Suppressor macrophage treated with lipopolysaccharide for 1 hour (primary cell): ENCODE measurements at regions not wholly inside any gene's neighbourhood (a gene's known extent, or its start where the extent isn't known, plus 50 kb on each side); places are given as distances from the start of the nearest gene placed in this dataset.
"Not testable (repeated sequence)": the region's sequence is repeated elsewhere in the genome, so short reads cannot be mapped to it uniquely, and the experiment has no call there.

Experiments
- DNase-seq, 3 donors: peaks; one replicate each; pipeline ENCODE4 v3.0.0-alpha.2; 2020 to 2022

- no peak for DNase-seq
Measured at GRCh38 chr10:118805146-118805545, 50.4 kb upstream of the CACUL1 start.

GRCh38 chr10:118807512-118808305 is 52.9 kb upstream of the CACUL1 start:
- no peak for DNase-seq

DNA sequence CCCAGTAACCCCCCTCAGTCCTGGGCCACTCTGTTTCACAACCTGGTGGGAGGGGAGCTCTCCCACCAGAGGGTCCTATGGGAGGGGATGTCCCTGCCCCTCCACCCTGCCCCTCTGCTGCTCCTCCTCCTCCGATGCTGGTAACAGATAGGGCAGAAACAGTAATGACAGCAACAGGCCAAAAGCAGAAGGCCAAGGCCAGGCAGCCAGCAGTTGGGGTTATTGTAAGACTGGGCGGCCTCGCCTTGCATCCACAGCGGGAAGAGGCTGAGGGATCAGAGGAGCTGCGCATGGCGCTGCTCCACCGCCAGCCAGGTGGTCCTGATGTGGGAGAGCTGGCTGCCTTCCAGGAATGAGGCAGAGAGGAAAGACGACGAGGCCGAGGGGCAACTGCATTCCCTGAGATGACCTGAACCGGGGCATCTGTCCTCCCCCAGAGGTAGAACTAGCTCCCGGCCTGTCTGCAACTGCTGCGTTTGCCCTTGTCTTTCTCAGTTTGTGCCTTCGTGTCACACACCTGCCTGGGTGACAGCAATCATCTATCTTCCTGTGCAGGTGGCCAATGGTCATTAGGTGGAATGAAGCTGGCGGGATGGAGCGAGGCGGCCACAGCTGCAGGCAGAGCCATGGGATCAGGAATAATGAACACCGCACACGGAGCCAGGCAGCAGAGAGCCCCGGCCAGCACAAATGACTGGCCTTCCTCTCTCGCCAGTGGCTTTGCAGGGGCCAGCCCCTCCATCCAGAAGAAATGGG is 54.0 kb upstream of the CACUL1 start:
- DNase-seq, result no peak

- DNase-seq, result no peak
Measured at GRCh38 chr10:118809357-118810220, 54.8 kb upstream of the CACUL1 start.

DNA sequence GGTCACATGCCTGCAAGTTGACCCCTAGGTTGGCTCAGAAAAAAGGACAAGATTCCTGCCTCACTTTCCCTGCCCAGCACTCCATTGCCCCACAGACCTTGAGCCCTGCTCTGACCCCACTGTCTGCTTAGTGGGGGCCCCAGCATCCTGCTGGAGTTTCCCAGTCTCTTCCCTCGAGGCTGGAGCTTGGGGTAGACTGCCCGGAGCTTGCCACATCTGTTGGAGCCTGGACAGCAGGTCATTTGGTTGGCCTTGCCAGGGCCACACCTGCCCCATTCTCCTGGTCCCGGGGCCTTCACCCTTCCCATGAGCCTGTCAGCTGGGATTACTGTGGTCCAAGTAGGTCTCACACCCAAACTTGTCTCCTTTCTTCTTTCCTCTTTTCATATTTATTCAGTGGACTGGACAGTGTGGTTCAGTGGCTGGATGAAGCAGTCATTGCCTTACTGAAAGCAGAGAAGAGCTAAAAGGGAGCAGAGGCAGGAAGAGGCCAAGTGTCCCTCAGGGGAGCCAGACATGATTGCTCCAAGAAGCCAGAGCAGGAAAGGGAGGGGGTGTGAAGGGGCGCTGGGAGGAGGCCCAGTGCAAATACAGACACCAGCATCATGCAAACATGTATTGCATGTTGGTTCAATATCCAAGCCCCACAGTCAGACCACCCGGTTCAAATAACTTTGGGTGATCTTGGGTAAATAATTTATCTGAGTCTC is 56.2 kb upstream of the CACUL1 start:
- no peak for DNase-seq

GRCh38 chr10:118811675-118812392 is 57.1 kb upstream of the CACUL1 start:
- DNase-seq, result no peak

DNA sequence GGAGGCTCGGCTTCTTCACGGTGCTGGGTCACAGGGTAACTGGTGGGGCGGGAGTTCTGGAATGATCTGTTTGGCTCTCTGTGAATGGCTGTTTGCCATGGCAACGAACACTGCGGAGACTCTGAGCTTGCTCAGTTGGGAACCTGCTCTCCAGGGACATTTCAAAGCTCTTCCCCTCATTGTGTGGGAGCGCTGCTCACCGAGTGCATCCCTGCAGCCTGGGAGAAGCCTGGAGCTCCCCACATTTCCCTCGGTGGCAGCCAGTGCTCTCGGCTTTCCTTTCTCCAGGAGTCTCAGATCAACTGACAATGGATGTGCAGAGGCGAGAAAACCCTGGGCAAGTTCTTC is 57.6 kb upstream of the CACUL1 start:
- DNase-seq, result no peak

- not testable (repeated sequence) for DNase-seq
Measured at GRCh38 chr10:118813001-118813400, 58.2 kb upstream of the CACUL1 start.

DNA sequence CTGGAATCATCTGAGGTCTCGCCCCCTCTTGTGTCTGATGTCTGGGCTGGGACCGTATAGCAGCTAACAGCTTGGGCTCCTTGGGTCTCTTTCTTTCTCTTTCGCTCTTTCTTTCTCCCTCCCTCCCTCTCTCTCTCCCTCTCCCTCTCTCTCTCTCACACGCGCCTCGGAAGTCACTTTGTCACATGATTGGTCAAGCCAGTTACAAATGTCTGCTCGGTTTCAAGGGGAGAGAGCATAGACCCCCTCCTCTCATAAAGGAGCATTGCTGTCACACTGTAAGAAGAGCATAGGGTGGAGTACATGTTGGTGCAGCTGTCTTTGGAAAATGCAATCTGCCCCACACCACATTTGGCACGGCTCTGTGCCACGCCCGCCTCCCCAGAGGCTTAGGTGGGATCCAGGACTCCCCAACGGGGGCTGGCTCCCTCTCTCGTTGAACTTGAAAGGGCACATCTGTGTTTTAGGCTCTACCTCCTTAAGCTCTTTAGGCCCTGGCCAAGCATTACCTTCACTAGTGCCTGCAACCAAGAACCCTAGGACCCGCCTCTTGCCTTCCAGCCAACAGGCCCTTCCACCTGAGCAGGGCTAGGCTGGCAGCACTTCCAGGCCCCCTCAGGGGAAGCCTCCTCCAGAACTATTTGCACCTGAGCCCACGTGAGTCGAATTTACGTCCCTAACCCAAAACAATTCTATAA is 61.9 kb upstream of the CACUL1 start:
- DNase-seq, result no peak

DNA sequence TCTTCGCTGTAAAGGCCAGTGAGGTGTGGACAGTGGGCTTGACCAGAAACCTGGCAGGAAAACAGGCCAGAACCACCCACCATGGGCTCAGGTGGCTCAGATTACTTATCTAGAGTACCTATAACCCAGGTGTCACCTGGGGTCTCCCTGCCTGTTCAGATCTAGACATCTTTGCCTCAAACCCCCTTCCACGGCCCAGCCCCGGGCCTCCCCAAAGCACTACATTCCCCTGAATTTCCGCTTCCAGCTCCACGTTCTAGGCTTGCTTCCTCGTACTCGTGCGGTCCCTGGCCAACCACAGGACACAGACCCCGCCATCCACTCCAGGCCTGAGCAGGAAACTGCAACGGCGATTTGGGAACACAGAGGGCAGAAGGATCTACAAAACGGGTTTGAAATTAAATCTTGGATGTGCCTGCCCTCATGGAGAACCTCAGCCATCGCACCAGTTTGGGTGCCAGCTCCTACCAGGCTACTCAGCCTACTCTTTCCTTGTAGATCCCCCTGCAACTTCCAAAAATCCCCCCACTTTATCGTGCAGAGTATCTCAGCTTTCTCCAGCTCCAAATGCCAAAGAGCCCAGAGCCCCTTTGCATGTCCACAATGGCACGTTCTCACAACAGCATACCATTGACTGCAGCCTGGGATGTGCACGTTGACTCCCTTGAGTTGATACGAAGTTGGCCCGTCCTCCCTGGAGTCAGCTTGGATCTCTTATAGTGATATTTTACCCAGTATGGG is 62.7 kb upstream of the CACUL1 start:
- DNase-seq, result no peak

- no peak for DNase-seq
Measured at GRCh38 chr10:118818621-118819221, 64.0 kb upstream of the CACUL1 start.

- DNase-seq, result no peak
Measured at GRCh38 chr10:118820326-118821116, 65.8 kb upstream of the CACUL1 start.

DNA sequence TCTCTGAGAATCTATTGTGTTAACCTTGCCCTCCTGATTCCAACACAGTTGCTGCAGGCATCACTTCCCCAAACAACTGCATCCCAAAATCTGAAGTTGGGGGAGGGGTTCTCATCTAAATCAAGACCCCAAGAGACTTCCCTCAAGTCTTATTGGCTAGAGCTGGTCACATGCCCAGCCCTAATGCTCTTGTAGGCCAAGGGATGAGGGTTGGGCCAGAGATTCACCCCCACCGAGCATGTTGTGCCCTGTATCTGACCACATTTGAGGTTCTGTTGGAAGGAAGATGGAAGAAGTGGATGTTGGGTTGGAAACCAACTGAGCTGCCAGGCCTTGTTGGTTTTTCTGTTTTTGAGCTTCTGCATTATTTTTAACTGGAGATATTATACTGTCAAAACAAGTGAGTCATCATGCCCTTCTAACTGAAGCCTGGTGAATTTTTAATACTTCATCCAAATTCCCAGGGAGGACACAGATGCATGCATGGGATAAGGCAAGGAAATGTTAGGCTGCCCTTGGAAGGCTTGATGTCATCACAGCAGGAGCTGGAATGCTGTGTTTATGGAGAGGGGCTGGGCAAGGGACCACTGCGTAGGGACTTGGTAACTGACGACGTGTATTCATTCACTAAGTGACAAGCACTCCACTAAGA is 68.6 kb upstream of the CACUL1 start:
- no peak for DNase-seq

GRCh38 chr10:118827053-118827452 is 72.3 kb upstream of the CACUL1 start:
- no peak for DNase-seq

DNA sequence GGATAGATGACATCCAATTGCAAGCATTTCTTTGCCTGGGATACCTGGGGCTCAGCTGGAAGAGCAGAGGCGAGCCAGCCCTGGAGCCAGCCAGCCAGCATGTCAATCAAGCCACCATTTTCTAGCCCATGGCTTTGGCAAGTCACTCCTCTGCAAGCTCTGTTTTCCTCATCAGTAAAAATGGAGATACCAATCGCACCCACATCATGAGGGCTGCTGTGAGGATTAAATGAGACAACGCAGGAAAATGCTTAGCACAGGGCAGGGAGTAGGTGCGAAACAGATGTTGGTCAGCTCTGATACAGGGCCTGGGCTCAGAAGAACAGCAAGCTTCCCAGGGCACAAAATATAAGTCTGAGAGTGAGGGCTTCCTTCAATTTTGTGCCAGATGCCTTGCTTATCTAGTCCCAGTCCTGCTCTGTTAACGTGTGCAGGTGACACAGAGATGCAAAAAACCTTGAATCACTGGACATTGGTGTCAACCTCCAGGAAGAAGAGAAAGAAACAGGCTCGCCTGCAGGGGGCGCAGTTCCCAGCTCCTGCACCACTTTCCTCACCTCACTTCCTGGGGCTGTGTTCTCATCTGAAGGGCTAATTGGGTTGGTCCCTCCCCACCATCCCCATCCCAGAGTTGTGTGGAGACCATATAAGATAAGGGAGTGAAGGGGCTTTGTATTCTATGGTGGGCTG is 72.8 kb upstream of the CACUL1 start:
- DNase-seq, result peak in 1 of 3 donors; percentile 20

GRCh38 chr10:118832241-118832651 is 77.5 kb upstream of the CACUL1 start:
- peak; percentile 88 to 91 (median 89) for DNase-seq

- not testable (repeated sequence) for DNase-seq
Measured at GRCh38 chr10:118834370-118834769, 79.6 kb upstream of the CACUL1 start.

- no peak for DNase-seq
Measured at GRCh38 chr10:118835682-118836326, 81.0 kb upstream of the CACUL1 start.
